ENCODE measurements at regions not wholly inside any gene's neighbourhood (a gene's known extent, or its start where the extent isn't known, plus 50 kb on each side); places are given as distances from the start of the nearest gene placed in this dataset.
"Not testable (repeated sequence)": the region's sequence is repeated elsewhere in the genome, so short reads cannot be mapped to it uniquely, and the experiment has no call there.

GRCh38 chr2:71923143-71923525 lies 224.5 kb downstream of the CYP26B1 start:
- Histone ChIP-seq H3K27me3 (ENCODE audit: insufficient read depth, poor library complexity, severe bottlenecking) (no peaks in the 10 kb centered on the region), H3K27ac (replicated peaks) (no peak overlapping the region), H3K4me3 (replicated peaks; ENCODE audit: insufficient read depth, low read length) (no peak overlapping the region)
- peak in 1 of 2 experiments; percentile 0 for DNase-seq (ENCODE audit: low read depth in 1 of 2, low spot score in 1 of 2)
- TF ChIP-seq GABPA (IDR thresholded peaks at IDR 0.05; ENCODE audit: low read depth) (no peak), SPI1 (IDR thresholded peaks at IDR 0.05; ENCODE audit: borderline replicate concordance, low read depth) (no peak)

- H3K27ac ChIP-seq (replicated peaks), result no peak overlapping the region
- no peak for DNase-seq (ENCODE audit: low read depth in 1 of 2, low spot score in 1 of 2)
- H3K27me3 ChIP-seq (ENCODE audit: insufficient read depth, poor library complexity, severe bottlenecking), result no peaks in the 10 kb centered on the region
- TF ChIP-seq REST (IDR thresholded peaks at IDR 0.05; ENCODE audit: insufficient replicate concordance, low read depth), result no peak
- TF ChIP-seq POLR2AphosphoS5 (IDR thresholded peaks at IDR 0.05; ENCODE audit: low read depth), result no peak
- no peak for TF ChIP-seq CTCF (IDR thresholded peaks at IDR 0.05; ENCODE audit: insufficient read depth, low read length)
- no peak for TF ChIP-seq SPI1 (IDR thresholded peaks at IDR 0.05; ENCODE audit: borderline replicate concordance, low read depth)
- no peak for TF ChIP-seq GABPA (IDR thresholded peaks at IDR 0.05; ENCODE audit: low read depth)
- H3K4me3 ChIP-seq (replicated peaks; ENCODE audit: insufficient read depth, low read length), result no peak overlapping the region
These were observed 225.0 kb downstream of the CYP26B1 start for GRCh38 chr2:71922499-71923142.

GRCh38 chr2:71922091-71922490 lies 225.6 kb downstream of the CYP26B1 start:
- Histone ChIP-seq H3K27ac (replicated peaks) (no peak overlapping the region), H3K4me3 (replicated peaks; ENCODE audit: insufficient read depth, low read length) (no peak overlapping the region), H3K27me3 (ENCODE audit: insufficient read depth, poor library complexity, severe bottlenecking) (no peaks in the 10 kb centered on the region)
- DNase-seq (ENCODE audit: low read depth in 1 of 2, low spot score in 1 of 2), result peak in 1 of 2 experiments; percentile 0
- TF ChIP-seq SPI1 (IDR thresholded peaks at IDR 0.05; ENCODE audit: borderline replicate concordance, low read depth) (no peak), GABPA (IDR thresholded peaks at IDR 0.05; ENCODE audit: low read depth) (no peak), POLR2AphosphoS5 (IDR thresholded peaks at IDR 0.05; ENCODE audit: low read depth) (no peak)

GRCh38 chr2:71920819-71921218 lies 226.8 kb downstream of the CYP26B1 start:
- peak; percentile 75 to 92 for DNase-seq (ENCODE audit: low read depth in 1 of 2, low spot score in 1 of 2)
- not testable (repeated sequence) for H3K4me3 ChIP-seq (replicated peaks; ENCODE audit: insufficient read depth, low read length); H3K27ac ChIP-seq (replicated peaks); H3K27me3 ChIP-seq (ENCODE audit: insufficient read depth, poor library complexity, severe bottlenecking)
- TF ChIP-seq SPI1 (IDR thresholded peaks at IDR 0.05; ENCODE audit: borderline replicate concordance, low read depth), result peak; percentile 48; the same call in 1 of the 2 replicates

- Histone ChIP-seq H3K27me3 (ENCODE audit: insufficient read depth, poor library complexity, severe bottlenecking) (no peaks in the 10 kb centered on the region), H3K4me3 (replicated peaks; ENCODE audit: insufficient read depth, low read length) (no peak overlapping the region), H3K27ac (replicated peaks) (no peak overlapping the region)
- TF ChIP-seq CTCF (IDR thresholded peaks at IDR 0.05; ENCODE audit: insufficient read depth, low read length), result no peak
- DNase-seq (ENCODE audit: low read depth in 1 of 2, low spot score in 1 of 2), result no peak
These were observed 228.0 kb downstream of the CYP26B1 start for GRCh38 chr2:71919708-71920107.

GRCh38 chr2:71910277-71910676 lies 237.4 kb downstream of the CYP26B1 start:
- Histone ChIP-seq H3K27ac (replicated peaks) (no peak overlapping the region), H3K27me3 (ENCODE audit: insufficient read depth, poor library complexity, severe bottlenecking) (no peaks in the 10 kb centered on the region), H3K4me3 (replicated peaks; ENCODE audit: insufficient read depth, low read length) (no peak overlapping the region)
- TF ChIP-seq GABPA (IDR thresholded peaks at IDR 0.05; ENCODE audit: low read depth) (no peak), CTCF (IDR thresholded peaks at IDR 0.05; ENCODE audit: insufficient read depth, low read length) (no peak), REST (IDR thresholded peaks at IDR 0.05; ENCODE audit: insufficient replicate concordance, low read depth) (no peak), SPI1 (IDR thresholded peaks at IDR 0.05; ENCODE audit: borderline replicate concordance, low read depth) (no peak), POLR2AphosphoS5 (IDR thresholded peaks at IDR 0.05; ENCODE audit: low read depth) (no peak)
- no peak for DNase-seq (ENCODE audit: low read depth in 1 of 2, low spot score in 1 of 2)

All from HL-60 (cell line).